Natural killer cell (primary cell): ENCODE measurements at regions not wholly inside any gene's neighbourhood (a gene's known extent, or its start where the extent isn't known, plus 50 kb on each side); places are given as distances from the start of the nearest gene placed in this dataset.

Experiments used
- ATAC-seq, 3 donors: fragments of 150-1000 bp in 2 of 3; fragments of 200-7000 bp in 1 of 3; cut with Tn5 transposase; 1 replicate in 1 of 3; 2 replicates in 2 of 3; pipeline ENCODE4 v1.10.0; 2021; ENCODE audit warnings: mild to moderate bottlenecking in 2 of 3, moderate library complexity in 2 of 3
- DNase-seq, 2 donors: peaks; one replicate each; pipeline versions ENCODE4 v3.0.0 to v3.0.0-alpha.2; 2013 to 2021; ENCODE audit warnings: mixed read lengths in 1 of 2
- H3K27ac ChIP-seq: one replicate; pipeline ENCODE4 v1.5.1; 2013; ENCODE audit warnings: mild to moderate bottlenecking, low read length
- H3K27me3 ChIP-seq: one replicate; pipeline ENCODE4 v1.6.1; 2013; ENCODE audit warnings: low read length; ENCODE audit not compliant: control insufficient read depth, insufficient read depth
- H3K36me3 ChIP-seq: one replicate; pipeline ENCODE4 v1.6.1; 2013; ENCODE audit warnings: low read length; ENCODE audit not compliant: control insufficient read depth, insufficient read depth
- H3K4me1 ChIP-seq: one replicate; pipeline ENCODE4 v1.6.1; 2013; ENCODE audit warnings: low read length; ENCODE audit not compliant: control insufficient read depth, insufficient read depth
- H3K4me3 ChIP-seq: one replicate; pipeline ENCODE4 v1.5.1; 2013; ENCODE audit warnings: low read length
- H3K9me3 ChIP-seq: one replicate; pipeline ENCODE4 v1.6.1; 2013; ENCODE audit warnings: low read length; ENCODE audit not compliant: control insufficient read depth, insufficient read depth
- H3K27ac Mint-ChIP-seq, 2 donors: one replicate each; pipeline ENCODE4 v1.8.0; 2022; ENCODE audit warnings: mild to moderate bottlenecking in 2 of 2, mixed read lengths in 2 of 2, moderate library complexity in 1 of 2
- H3K27me3 Mint-ChIP-seq, 2 donors: one replicate each; pipeline ENCODE4 v1.8.0; 2022; ENCODE audit warnings: low read depth in 2 of 2, mixed read lengths in 2 of 2
- H3K36me3 Mint-ChIP-seq: one replicate; pipeline ENCODE4 v1.8.0; 2022; ENCODE audit warnings: mixed read lengths
- H3K4me1 Mint-ChIP-seq, 2 donors: one replicate each; pipeline ENCODE4 v1.8.0; 2022; ENCODE audit warnings: mixed read lengths in 2 of 2
- H3K4me3 Mint-ChIP-seq: one replicate; pipeline ENCODE4 v1.8.0; 2022; ENCODE audit warnings: mild to moderate bottlenecking, moderate library complexity, mixed read lengths
- H3K9me3 Mint-ChIP-seq, 2 donors: one replicate each; pipeline ENCODE4 v1.8.0; 2022; ENCODE audit warnings: mixed read lengths in 2 of 2
- WGBS: methylation state at CpG from one replicate; pipeline ENCODE4 v1.1.7; 2013; ENCODE audit warnings: missing lambda C conversion rate; ENCODE audit not compliant: insufficient coverage; 5-methylcytosine and 5-hydroxymethylcytosine counted together
- intact Hi-C: fragments of 100-400 bp; cut with micrococcal nuclease; formaldehyde crosslinking; loops from one replicate; pipeline ENCODE4 v1.14.2; 2022
- TF ChIP-seq, protein P1 (sequence below): fragments of 200-600 bp; IDR thresholded peaks from one replicate; pipeline ENCODE4 v1.8.0; 2022; ENCODE audit warnings: antibody characterized with exemption

DNA sequence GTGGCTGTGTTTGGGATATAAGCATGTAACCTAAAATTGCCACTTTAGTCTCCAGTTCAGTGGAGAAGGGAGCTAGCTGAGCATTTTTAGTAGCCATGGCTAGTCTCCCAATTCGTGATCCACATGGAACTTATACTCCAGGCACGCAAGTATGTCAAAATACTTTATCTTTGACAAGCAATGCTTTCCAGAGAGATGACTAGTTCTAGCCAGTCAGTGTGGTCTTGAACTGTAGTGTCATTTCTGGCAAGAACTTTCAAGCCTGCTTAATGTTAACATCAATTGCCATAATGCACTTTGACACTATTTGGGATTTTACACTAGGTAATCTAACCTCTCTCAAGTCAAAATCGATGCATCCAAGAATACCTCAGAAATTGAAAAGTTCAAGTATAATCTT lies 660.0 kb downstream of the PTPRC start:
- Histone ChIP-seq H3K4me3 (no peak overlapping the region), H3K36me3 (no peaks in the 10 kb centered on the region), H3K9me3 (no peaks in the 10 kb centered on the region), H3K4me1 (no peaks in the 10 kb centered on the region), H3K27ac (no peak overlapping the region), H3K27me3 (no peaks in the 10 kb centered on the region)
- no peak overlapping the region for H3K27ac Mint-ChIP-seq
- no peaks in the 10 kb centered on the region for H3K36me3 Mint-ChIP-seq
- TF ChIP-seq, protein P1, sequence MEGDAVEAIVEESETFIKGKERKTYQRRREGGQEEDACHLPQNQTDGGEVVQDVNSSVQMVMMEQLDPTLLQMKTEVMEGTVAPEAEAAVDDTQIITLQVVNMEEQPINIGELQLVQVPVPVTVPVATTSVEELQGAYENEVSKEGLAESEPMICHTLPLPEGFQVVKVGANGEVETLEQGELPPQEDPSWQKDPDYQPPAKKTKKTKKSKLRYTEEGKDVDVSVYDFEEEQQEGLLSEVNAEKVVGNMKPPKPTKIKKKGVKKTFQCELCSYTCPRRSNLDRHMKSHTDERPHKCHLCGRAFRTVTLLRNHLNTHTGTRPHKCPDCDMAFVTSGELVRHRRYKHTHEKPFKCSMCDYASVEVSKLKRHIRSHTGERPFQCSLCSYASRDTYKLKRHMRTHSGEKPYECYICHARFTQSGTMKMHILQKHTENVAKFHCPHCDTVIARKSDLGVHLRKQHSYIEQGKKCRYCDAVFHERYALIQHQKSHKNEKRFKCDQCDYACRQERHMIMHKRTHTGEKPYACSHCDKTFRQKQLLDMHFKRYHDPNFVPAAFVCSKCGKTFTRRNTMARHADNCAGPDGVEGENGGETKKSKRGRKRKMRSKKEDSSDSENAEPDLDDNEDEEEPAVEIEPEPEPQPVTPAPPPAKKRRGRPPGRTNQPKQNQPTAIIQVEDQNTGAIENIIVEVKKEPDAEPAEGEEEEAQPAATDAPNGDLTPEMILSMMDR: no peak
- ATAC-seq (no peak), DNase-seq (no peak)
- no peak overlapping the region for H3K4me3 Mint-ChIP-seq
- 88% methylated on average over 2 of the region's 3 CpGs for WGBS
- H3K4me1 Mint-ChIP-seq: no peaks in the 10 kb centered on the region
- no peaks in the 10 kb centered on the region for H3K9me3 Mint-ChIP-seq
- intact Hi-C loops: no loop called here
- H3K27me3 Mint-ChIP-seq: peaks cover 7 to 9% of the 10 kb centered on the region in 2 donors

DNA sequence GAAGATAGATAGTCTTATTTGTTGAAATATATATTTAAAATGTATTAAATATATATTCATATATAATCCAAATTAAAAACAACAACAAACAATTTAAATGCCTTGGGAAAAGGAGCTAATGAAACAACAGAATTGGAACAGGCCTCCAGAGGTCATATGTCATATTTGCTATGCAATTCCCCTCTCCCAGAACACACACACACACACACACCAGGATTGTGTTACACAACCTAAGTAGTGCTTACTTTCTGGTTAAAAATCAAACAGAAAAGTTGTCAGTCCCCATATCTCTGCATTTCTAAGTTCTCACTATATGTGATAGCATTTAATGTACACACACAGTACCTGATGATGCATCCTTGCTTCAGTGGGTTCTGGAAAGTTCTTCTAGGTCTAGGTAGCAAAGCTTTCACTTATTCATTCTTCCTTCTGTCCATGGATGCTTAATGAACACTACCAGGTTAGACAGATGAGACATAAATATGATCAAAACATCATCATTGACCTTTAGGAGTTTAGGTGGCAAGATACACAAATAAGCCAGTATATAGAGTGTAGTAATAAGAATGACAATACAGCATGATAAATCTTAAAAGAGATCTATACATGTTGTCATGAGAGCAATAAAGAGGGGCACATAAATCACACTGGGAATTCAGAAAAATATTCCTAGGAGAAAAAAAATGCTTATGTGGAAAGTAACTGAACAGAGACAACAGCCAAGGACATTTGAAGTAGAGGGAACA lies 662.8 kb downstream of the PTPRC start:
- intact Hi-C loops: no loop called here
- no peak overlapping the region for H3K4me3 Mint-ChIP-seq
- no peak for DNase-seq
- no peaks in the 10 kb centered on the region for H3K4me1 ChIP-seq
- no peak overlapping the region for H3K27ac ChIP-seq
- H3K36me3 Mint-ChIP-seq: no peaks in the 10 kb centered on the region
- no peaks in the 10 kb centered on the region for H3K36me3 ChIP-seq
- TF ChIP-seq, protein P1: no peak
- H3K4me3 ChIP-seq: no peak overlapping the region
- H3K9me3 Mint-ChIP-seq: no peaks in the 10 kb centered on the region
- H3K4me1 Mint-ChIP-seq: no peaks in the 10 kb centered on the region
- H3K27ac Mint-ChIP-seq: no peak overlapping the region
- no peaks in the 10 kb centered on the region for H3K9me3 ChIP-seq
- H3K27me3 ChIP-seq: no peaks in the 10 kb centered on the region
- ATAC-seq: no peak
- H3K27me3 Mint-ChIP-seq: peaks cover 7% of the 10 kb centered on the region in 2 donors

DNA sequence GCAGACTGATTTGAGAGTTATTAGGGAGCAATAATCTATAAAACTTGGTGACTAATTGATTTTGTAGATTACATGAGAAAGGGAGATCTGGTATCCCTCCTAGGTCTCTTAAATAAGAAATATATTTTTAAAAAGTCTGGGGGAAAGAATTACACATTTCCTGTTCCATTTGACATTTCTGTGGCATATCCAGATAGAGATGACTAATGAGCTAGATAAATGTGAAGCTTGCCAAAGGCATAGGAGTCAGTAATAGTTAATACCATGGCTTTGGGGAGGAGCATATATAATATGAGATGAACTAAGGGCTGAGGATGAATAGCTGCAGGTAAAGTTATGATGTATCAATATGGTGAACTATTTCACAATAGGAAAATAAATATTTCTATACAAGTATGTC lies 663.7 kb downstream of the PTPRC start:
- no peak overlapping the region for H3K4me3 Mint-ChIP-seq
- Histone ChIP-seq H3K4me3 (no peak overlapping the region), H3K27ac (no peak overlapping the region), H3K4me1 (no peaks in the 10 kb centered on the region), H3K9me3 (no peaks in the 10 kb centered on the region), H3K36me3 (no peaks in the 10 kb centered on the region), H3K27me3 (no peaks in the 10 kb centered on the region)
- H3K36me3 Mint-ChIP-seq: no peaks in the 10 kb centered on the region
- TF ChIP-seq, protein P1: no peak
- no peaks in the 10 kb centered on the region for H3K4me1 Mint-ChIP-seq
- no peak for ATAC-seq
- no peak for DNase-seq
- H3K9me3 Mint-ChIP-seq: no peaks in the 10 kb centered on the region
- H3K27ac Mint-ChIP-seq: no peak overlapping the region
- intact Hi-C loops: no loop called here
- H3K27me3 Mint-ChIP-seq: peaks cover 7% of the 10 kb centered on the region in 2 donors

DNA sequence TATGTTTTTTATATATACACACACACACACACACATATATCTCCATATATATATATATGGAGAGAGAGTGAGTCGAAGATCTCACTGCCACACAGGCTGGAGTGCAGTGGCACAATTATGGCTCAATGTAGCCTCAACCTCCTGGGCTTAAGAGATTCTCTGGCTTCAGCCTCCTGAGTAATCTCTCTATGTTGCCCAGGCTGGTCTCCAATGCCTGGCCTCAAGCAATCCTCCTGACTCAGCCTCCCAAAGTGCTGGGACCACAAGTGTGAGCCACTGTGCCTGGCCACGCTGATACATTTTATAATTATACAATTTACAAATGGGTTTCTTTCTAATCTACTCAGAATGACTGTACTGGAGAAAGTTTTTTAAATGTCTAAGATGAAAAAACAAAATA lies 664.2 kb downstream of the PTPRC start:
- intact Hi-C loops: no loop called here
- Histone ChIP-seq H3K36me3 (no peaks in the 10 kb centered on the region), H3K9me3 (no peaks in the 10 kb centered on the region), H3K27ac (no peak overlapping the region), H3K4me1 (no peaks in the 10 kb centered on the region), H3K4me3 (no peak overlapping the region), H3K27me3 (no peaks in the 10 kb centered on the region)
- H3K4me1 Mint-ChIP-seq: no peaks in the 10 kb centered on the region
- H3K27me3 Mint-ChIP-seq: peaks cover 5 to 7% of the 10 kb centered on the region in 2 donors
- H3K36me3 Mint-ChIP-seq: no peaks in the 10 kb centered on the region
- TF ChIP-seq, protein P1: no peak
- DNase-seq (no peak), ATAC-seq (no peak)
- no peaks in the 10 kb centered on the region for H3K9me3 Mint-ChIP-seq
- no peak overlapping the region for H3K27ac Mint-ChIP-seq
- H3K4me3 Mint-ChIP-seq: no peak overlapping the region
- no CpG with 5 or more reads among the region's 2 CpGs for WGBS
